ENCODE measurements at regions not wholly inside any gene's neighbourhood (a gene's known extent, or its start where the extent isn't known, plus 50 kb on each side); places are given as distances from the start of the nearest gene placed in this dataset.

DNA sequence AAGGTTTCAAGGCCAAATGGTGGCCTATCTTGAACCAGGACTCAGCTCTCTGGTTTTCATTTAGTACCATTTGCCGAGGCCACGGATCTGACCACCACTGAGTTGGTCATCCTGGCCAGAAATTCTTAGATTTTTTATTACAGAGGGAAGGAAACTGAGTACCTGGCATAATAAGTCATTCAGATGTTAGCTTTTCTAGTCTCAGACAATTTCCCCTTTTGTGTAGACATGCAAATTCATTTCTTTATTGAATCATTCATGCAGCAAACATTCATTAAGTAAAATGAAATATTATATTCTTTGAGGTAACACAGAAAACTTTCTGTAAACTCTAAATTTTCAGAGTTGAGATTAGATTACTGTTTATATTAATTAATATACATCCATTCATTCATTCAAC is 223.7 kb downstream of the PDCD6IP start:
- CTCF ChIA-PET = no interaction called here
- no peak for DNase-seq (ENCODE audit: low read depth)
- H3K36me3 ChIP-seq (ENCODE audit: control insufficient read depth, insufficient read depth, low read length) = no peaks in the 10 kb centered on the region
- POLR2A ChIA-PET = no interaction called here
- peaks cover 1% of the 10 kb centered on the region for H3K27me3 ChIP-seq (ENCODE audit: control insufficient read depth, insufficient read depth, low read length)
- TF ChIP-seq, protein P1, sequence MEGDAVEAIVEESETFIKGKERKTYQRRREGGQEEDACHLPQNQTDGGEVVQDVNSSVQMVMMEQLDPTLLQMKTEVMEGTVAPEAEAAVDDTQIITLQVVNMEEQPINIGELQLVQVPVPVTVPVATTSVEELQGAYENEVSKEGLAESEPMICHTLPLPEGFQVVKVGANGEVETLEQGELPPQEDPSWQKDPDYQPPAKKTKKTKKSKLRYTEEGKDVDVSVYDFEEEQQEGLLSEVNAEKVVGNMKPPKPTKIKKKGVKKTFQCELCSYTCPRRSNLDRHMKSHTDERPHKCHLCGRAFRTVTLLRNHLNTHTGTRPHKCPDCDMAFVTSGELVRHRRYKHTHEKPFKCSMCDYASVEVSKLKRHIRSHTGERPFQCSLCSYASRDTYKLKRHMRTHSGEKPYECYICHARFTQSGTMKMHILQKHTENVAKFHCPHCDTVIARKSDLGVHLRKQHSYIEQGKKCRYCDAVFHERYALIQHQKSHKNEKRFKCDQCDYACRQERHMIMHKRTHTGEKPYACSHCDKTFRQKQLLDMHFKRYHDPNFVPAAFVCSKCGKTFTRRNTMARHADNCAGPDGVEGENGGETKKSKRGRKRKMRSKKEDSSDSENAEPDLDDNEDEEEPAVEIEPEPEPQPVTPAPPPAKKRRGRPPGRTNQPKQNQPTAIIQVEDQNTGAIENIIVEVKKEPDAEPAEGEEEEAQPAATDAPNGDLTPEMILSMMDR (IDR thresholded peaks at IDR 0.05; ENCODE audit: insufficient read depth, low read depth, low read length) = no peak
- H3K4me3 ChIP-seq (ENCODE audit: low read depth, low read length) = no peak overlapping the region

DNA sequence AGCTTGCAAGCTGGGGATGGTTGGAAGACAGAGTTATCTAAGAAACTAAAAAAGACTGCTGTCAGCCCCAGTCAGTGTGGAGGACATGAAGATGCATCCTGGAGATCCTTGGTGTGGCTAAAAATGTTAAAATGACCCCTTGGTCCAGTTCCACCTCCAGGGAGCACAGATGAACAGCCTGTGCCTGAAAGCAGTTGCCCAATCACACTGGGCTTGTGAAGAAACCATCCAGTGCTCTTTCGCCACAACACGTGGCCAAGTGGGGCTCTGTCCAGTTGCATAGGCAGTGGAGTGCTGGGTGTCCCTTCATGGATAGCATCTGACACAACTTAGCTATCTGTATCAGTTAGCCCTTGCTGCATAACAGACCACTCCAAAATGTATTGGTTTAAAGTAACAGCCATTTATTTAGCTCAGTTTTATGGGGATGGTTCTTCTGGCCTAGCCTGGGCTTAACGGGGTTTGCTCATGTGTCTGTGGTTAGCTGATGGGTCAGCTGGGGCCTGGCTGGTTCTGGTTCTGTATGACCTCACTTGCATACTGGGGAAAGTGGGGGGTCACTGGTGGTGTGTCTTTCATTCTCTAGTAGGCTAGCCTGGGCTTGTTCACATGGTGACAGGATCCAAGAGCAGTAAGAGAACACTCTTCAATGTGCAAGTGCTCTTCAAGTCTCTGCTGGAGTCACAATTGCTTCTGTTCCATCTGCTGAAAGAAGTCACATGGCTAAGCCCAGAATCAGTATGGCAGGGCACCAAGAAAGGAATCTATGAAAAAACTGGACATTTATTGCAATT is 226.2 kb downstream of the PDCD6IP start:
- POLR2A ChIA-PET = no interaction called here
- Histone ChIP-seq H3K27me3 (ENCODE audit: control insufficient read depth, insufficient read depth, low read length) (peaks cover 1% of the 10 kb centered on the region), H3K36me3 (ENCODE audit: control insufficient read depth, insufficient read depth, low read length) (no peaks in the 10 kb centered on the region), H3K4me3 (ENCODE audit: low read depth, low read length) (no peak overlapping the region)
- CTCF ChIA-PET = no interaction called here
- TF ChIP-seq, protein P1 (IDR thresholded peaks at IDR 0.05; ENCODE audit: insufficient read depth, low read depth, low read length) = no peak
- DNase-seq (ENCODE audit: low read depth) = no peak

DNA sequence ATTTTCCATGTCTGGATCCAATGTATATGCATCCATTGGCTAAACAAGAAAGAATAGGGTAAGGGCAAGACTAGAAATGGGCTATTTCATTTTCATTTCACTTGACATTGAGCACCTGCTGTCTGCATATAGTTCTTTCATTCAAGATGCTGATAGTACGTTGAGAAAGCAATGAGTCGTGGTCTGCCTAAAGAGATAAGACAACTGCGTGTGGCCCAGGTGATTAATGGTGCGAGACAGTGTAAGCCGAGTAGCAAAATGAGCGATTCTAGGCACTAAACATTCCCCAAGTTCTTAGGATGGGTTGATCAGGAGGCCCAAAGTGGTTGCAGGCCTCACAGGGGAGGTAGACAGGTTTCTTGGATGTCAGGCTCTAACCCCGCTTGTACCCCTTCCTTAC is 235.4 kb downstream of the PDCD6IP start:
- TF ChIP-seq, protein P1 (IDR thresholded peaks at IDR 0.05; ENCODE audit: insufficient read depth, low read depth, low read length) = no peak
- H3K36me3 ChIP-seq (ENCODE audit: control insufficient read depth, insufficient read depth, low read length) = no peaks in the 10 kb centered on the region

DNA sequence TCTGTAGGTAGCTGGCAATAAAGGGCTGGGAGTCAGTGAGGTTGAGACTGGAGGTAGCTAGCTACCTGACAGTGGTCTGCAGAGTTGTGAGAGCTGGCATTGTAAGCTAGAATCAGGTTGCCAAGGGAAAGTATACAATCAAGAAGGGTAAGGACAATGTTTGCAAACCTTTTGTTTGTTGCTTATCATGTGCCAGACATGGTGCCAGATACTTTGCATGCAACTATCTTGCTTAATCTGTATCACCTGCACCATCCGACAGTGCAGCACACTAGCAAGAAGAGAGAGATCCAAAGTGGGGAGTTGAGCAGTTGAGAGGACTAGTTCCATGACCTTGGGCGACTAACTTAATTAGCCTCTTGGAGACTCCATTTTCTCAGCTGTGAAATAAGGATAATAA is 236.4 kb downstream of the PDCD6IP start:
- ChIA-PET POLR2A (no interaction called here), CTCF (no interaction called here)
- Histone ChIP-seq H3K36me3 (ENCODE audit: control insufficient read depth, insufficient read depth, low read length) (no peaks in the 10 kb centered on the region), H3K4me3 (ENCODE audit: low read depth, low read length) (no peak overlapping the region), H3K27me3 (ENCODE audit: control insufficient read depth, insufficient read depth, low read length) (no peaks in the 10 kb centered on the region; the same call in 1 of the 2 replicates)
- no peak for DNase-seq (ENCODE audit: low read depth)
- TF ChIP-seq, protein P1 (IDR thresholded peaks at IDR 0.05; ENCODE audit: insufficient read depth, low read depth, low read length) = no peak

More for the DNA sequence above, 235.4 kb downstream of the PDCD6IP start:
- POLR2A ChIA-PET = no interaction called here
- Histone ChIP-seq H3K4me3 (ENCODE audit: low read depth, low read length) (no peak overlapping the region), H3K27me3 (ENCODE audit: control insufficient read depth, insufficient read depth, low read length) (no peaks in the 10 kb centered on the region)
- CTCF ChIA-PET = no interaction called here
- no peak for DNase-seq (ENCODE audit: low read depth)

DNA sequence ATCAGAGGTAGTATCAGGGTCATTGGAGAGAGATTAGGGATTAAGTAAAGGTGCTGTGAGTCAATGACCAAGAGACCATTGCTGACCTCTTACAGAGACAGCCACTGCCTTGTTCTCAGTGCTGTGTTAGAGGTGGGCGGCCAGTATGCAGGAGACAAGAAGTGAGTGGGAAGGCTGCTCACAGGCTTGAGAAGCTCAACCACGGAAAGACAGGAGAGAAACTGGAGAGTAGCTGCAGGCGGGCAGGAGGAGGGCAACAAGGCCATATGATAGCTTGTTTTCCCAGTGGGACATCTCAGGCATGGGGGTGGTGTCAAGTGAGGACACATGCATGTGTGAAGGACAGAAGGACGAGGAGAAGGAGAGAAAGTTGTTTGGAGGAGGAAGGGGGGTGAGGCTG is 237.3 kb downstream of the PDCD6IP start:
- ChIA-PET POLR2A (no interaction called here), CTCF (interaction anchor here (1.3 kb wide), 1 partner anchor 8 kb away, joined by 5 read pairs; no protein-coding TSS in a partner anchor)
- DNase-seq (ENCODE audit: low read depth) = no peak
- Histone ChIP-seq H3K27me3 (ENCODE audit: control insufficient read depth, insufficient read depth, low read length) (no peaks in the 10 kb centered on the region; the same call in 1 of the 2 replicates), H3K36me3 (ENCODE audit: control insufficient read depth, insufficient read depth, low read length) (no peaks in the 10 kb centered on the region), H3K4me3 (ENCODE audit: low read depth, low read length) (no peak overlapping the region)
- TF ChIP-seq, protein P1 (IDR thresholded peaks at IDR 0.05; ENCODE audit: insufficient read depth, low read depth, low read length) = no peak

Data from BJ (cell line).